Fibroblast of skin of abdomen (primary cell): ENCODE measurements at regions not wholly inside any gene's neighbourhood (a gene's known extent, or its start where the extent isn't known, plus 50 kb on each side); places are given as distances from the start of the nearest gene placed in this dataset.
"Not testable (repeated sequence)": the region's sequence is repeated elsewhere in the genome, so short reads cannot be mapped to it uniquely, and the experiment has no call there.

Experiments
- DNase-seq: peaks from one replicate; pipeline ENCODE4 v3.0.0-alpha.2; 2013

DNA sequence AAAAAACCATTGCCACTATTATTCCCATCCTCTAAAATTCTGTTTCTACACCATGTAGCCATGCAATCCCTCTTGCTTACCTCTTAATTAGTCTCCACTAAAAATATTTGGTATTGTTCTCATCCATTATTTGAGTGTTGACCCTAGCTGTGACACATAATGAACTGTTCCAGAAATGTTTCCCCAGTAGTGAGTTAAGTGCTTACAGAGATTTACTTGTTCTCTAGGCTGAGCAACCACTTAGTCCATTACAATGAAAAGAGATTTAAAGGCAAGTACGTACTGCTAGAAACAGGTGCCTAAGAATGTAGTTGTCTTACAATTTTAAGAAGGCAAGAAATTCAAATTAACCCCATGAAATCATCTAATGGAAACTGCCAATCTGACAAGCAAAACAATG, 112.7 kb upstream of the PTPN13 start:
- DNase-seq, result no peak

DNA sequence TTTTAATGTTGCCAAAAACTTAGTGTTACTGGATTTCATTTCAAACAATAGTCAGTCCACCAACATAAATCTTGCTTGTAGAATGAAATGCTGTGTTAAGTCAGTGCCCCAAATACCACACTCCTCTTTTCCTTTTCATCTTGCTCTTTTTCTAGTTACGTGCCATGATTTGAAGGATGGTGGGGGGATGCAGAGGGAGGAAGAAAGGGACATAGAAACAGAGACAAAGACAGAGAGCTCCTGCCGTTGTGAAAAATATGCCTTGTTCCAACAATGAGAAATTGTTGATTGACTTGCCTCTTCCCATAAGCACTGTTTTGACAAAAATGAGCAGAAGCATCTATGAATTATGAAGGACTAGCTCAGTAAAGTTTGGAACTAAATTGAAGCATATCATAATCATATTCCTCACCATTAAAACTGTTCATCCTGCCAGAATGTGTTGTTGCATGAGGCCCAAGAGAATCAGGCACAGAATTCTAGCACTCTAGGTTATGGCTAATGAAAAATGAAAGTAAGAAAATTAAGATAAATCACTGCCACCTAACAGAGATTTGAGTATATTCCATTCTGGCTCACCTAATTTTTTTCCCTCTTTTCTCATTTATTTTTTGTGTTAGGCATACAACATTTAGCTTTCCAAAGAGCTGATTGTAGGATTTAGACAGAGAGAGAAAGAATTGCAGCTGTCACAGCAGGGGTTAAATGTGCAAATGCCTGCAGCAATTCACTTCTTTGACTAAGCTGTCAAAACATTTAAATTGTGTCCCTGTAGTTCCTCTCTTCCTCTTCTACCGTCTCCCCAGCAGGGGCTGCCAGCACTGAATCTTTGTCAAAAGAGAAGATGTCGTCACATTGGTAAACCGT, 111.6 kb upstream of the PTPN13 start:
- DNase-seq, result peak; percentile 26

DNA sequence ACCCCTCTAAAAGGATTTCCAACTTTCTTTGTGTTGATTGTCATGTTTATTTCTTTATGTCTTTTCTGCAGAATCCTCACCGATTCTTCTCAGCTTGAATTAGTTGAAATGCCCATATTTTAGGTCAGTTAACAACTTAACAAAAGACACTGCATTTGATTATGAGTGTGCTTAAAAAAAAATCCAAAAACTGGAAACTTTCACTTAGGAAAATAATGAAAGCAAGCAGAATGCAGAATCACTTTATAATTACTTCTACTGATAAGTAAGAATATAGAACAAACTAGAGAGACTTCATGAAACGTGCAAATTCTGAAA, 111.0 kb upstream of the PTPN13 start:
- no peak for DNase-seq

DNA sequence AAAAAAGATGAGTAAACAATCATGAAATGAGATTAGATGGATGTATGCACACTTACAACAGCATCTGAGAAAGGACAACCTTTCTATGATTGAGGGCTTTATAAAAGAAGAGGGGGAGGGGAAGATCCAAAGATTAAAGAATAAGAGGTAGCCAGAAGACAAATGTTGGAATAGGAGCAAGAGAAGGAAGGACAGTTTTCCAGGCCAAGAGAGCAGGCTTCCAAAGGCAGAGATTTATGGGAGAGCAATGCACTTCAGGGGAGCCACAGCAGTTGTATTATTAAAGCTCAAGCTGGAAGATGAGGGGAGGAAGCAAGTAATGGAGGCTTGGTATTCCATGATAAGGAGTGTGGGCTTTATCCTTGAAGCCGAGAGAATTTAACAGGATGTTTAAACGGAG, 110.3 kb upstream of the PTPN13 start:
- no peak for DNase-seq

DNA sequence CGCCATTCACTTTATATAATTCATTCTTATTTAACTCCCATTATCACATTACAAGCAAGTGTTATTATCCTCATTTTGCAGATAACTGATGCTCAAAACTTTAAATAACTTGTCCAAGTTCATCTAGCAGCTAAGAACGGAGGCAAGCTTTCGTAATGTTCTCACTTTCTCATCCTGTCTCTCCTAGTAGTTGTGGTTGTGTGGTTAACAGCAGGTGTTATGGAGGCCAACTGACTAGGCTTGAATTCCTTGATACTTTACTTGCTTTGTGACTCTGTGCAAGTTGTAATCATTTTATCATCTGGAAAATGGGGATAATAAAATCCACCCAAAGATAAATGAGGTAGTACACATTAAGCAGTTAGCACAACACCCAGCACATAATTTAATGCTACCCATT, 109.9 kb upstream of the PTPN13 start:
- DNase-seq, result no peak

DNA sequence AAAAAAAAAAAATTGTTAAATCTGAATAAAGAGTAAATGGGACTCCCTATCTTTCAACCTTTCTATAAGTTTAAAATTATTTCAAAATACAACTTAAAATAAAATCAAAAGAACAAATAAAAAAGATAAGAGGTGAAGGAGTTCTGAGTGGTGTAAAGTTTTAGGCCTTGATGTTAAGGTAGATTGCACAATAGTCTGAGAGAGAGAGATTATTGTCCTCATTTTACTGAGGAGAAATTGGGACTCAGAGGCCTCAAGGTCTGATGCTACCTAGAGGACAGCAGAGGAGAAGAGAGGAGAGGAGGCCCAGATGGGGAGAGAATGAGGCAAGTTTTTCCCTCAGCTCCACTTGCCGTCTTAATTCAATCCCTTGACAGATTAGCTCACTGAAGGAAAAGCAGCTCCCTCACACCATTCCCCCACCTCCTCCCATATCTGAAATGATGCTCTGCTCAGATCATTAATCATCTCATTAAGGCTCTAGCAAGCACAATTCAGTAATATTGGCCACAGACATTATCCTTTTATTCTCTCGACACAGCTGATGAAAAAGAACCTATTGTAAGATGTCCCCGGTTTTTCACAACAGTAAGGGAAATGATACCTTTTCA, 106.3 kb upstream of the PTPN13 start:
- DNase-seq, result no peak

DNA sequence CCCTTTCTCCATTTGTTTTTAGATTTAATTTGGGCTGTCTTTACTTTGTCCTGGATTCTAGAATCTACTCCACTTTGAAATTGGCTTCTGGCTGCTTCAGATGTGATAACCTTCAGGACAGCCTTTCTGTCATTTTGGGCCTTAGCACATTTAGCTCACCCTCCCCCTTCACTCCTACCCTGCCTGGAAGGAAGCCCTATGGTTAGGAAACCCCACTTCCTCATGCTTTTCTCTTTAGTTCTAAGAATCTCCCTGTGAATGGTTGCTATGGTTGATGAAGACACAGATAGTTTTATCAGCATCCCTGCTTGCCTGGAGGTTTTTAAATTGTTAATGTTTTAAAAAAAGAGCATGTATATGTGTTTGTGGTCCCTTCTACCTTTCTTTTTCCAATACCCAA, 100.7 kb upstream of the PTPN13 start:
- DNase-seq, result peak; percentile 44

DNA sequence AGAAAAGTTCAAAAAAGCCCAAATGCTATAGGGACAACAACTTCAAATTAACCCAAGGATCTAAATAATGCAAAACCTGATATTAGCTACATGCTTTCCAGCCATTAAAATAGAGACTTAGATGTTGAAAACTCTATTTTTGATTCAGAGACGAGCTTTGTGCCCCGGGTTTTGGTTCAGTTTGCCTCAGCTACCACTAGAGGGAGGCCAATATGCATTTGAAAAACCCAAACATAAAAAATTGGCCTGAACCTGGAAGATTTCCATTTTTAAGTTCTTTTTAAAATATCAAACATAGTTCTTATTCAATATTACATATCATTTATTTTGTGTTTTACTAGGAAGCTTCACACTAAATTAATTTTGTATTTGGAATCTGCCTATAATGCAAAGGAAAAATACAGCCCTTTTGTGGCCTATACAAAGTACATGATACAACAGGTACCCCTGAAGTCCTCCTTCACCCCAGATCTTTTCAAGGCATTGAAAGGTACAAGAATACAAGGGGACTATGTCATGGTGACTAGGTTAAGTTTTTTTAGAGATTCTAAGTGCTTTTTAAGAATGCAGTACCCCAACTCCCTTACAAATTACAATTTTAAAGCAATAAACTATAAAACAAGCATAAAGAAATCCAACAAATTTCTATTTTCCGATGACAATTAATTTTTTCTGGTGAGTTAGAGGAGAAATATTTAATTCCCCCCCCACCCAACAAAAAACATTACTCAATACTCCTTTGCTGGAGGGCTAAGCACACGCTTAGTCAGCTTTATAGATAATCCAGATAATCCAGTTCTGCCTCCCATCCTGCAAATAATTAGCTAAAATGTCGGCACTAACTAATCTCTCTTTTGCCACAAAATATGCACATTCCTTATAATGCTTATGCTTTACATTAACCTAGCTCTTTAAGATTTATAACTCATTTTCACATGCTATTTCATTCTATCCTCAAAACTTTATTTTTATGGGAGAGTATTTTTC, 97.7 kb upstream of the PTPN13 start:
- DNase-seq, result peak; percentile 87

DNA sequence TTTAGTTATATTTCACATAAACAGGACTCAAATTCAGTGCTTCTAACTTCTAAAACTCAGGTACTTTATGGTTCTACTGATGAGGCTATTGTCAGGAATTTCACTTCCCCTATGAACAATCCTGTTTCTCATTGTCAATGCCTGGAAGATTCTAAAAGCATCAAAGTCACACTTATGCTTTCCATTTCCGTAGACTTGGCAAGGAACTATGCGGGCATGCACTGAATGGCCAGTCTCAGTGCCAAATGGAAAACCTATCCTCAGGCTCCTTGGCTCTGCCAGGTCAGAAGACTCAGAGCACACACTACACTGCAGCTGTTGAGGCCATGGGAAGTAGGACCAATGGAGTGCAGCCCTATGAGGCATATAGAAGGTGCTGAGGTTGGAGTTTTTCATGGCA, 97.0 kb upstream of the PTPN13 start:
- DNase-seq, result peak; percentile 38

DNA sequence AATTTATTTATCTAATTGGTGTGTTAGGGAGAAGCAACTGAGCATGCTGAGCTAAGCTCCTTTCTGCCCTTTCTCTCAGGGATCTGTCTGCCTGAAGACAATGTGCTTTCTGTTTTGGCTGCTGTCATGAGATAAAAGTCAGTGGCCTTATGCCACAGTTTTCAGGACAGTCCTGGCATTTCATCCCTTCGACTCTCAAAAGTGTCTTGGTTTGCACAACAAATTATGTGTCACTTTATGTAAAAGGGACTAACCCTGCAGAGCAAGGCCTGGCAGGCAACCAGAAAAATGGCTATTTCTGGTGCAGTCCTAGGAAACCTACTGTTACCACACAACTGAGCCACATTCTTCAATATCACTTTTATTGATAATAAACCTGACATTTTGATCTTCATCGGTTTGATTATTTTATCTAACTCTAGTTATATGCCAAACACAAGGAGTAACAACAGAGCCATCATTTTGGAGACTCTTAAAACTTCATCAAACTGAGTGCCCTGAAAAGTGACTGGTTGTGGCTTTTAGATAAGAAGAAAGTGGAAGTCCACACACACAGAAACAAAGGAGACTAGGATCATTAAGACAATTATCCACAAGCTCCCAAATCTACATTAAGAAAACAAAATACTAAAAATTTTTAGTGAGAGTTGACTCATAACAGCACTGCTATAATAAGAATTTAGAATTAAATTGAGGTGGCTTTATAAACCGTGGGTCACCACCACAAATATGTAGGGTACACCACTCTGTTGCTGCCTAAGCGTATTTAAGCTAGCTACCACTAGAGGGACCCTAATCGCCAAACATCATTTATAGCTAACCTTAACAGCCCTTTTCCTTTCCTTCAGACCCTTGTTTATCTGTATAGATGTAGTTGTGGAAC, 95.9 kb upstream of the PTPN13 start:
- peak; percentile 78 for DNase-seq

DNA sequence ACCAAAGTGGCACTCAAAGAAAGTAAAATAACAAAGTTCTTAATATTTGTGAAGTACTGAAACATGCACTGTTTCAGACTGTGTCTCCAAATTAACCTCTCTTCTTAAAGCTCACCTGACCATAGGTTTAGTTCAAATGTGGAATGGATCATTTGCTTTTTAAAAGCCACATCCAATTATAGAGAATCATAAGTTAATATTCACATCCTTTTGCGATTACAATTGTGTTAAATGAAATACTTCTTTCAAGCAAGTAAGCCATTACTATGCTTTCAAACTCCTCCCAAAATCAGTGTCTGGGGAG, 95.3 kb upstream of the PTPN13 start:
- DNase-seq, result no peak

DNA sequence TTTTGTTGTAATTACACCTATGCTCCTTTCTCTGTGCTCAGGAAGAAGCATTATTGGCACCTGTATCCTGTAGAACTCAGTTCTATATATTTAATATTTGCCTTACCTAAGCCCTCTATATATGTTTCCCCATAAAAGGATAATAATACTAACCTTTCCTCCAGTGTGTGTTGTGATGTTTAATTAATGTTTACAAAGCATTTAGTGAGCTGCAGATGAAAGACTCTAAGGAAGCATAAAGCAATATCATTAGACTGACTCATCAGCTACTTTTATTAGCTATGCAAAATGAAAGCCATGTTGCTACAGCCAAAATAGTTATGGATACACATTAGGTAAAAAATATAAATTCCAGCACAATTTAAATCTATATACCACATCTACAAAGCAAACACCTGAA, 93.6 kb upstream of the PTPN13 start:
- no peak for DNase-seq

DNA sequence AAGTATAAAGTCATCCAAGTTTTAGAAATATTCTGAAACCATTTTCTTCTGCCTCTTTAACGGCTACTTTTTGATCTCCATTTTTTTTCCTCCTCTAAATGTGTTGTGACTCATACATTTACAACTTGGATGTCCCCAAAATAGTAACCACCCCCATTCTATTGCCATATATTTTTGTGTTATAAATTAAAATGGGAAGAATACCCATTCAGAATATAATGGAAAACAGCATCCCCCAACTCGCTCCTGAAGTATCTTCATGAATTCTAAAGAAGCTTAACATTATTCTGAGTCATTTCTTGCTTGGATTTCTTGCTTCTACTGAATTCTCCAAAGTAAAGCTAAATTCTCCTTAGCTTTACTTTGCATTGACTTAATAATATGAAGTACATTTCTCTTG, 92.0 kb upstream of the PTPN13 start:
- DNase-seq, result peak; percentile 35

DNA sequence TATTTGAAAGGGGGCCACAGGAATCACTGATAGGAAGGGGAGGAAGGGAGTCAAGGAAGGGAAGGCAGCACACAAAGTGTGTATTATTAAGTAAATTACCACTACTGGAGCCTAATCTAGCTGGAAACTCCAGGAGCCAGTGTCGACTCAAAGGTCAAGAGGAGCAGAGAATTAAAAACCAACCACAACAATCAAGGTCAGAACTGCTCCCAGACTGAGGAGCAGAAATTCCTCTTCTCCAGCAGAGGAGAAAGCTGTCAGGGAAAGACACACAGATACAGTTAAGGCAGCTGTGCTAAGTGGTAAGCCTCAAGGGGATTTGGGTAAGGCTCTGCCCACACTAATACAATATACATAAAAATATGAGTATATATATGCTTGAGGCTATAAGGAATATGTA, 87.5 kb upstream of the PTPN13 start:
- DNase-seq, result no peak

DNA sequence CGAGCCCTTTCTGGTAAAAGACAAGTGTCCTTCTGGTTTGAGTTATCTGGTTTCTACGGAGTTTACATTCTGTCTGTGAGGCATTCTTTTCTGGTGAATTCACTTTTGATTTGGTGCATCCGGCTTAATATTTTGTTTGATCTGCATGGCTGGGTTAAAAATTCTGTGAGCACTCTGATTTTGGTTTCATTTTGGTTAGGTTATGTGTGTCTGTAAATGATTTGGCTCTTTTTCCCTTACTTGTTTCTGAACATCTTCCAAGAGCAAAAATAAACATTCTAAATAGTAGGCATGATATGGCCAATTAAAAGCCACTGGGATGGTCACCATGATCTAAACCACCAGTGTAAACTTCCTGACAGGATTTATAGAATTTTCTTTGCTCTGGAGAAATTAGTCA, 85.7 kb upstream of the PTPN13 start:
- DNase-seq, result peak; percentile 87

DNA sequence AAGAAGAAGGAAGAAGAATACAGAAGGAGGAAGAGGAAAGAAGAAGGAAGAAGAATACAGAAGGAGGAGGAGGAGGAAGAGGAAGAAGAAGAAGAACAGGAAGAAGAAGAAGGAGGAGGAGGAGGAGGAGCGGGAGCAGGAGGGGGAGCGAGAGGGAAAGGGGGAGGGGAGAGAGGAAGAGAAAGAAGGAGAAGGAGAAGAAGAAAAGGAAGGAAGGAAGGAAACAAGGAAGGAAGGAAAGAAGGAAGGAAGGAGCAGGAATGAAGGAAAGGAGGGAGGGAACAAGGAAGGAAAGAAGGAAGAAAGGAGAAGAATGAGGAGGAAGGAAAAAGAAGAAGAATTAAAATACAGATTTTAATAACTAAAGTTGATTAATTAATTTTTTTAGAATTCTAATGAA, 82.5 kb upstream of the PTPN13 start:
- DNase-seq, result no peak

DNA sequence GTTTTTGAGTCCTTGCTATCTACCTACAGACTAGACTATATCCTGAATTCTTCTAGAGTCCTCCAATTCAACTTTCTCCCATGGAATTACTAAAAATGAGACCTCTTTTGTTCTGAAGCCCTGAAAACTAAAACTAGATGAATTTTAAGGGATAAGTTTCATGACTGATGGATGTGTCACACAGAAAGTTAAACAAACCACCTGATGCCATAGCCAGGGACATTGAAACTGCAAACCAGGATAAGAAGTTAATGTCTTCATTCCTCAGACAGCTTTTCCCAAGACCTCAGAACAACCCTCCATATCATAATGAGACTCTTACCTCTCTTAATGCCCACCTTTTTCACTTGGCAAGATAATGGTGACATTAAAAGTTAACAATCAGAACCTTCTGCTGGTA, 81.5 kb upstream of the PTPN13 start:
- no peak for DNase-seq

DNA sequence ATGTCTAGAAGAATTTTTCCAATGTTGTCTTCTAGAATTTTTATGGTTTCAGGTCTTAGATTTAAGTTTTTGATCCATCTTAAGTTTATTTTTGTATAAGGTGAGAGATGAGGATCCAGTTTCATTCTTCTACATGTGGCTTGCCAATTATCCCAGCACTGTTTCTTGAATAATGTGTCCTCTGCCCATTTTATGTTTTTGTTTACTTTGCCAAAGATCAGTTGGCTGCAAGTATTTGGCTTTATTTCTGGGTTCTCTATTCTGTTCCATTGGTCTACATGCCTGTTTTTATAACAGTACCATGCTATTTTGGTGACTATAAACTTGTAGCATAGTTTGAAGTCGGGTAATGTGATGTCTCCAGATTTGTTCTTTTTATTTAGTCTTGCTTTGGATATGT, 78.2 kb upstream of the PTPN13 start:
- not testable (repeated sequence) for DNase-seq

DNA sequence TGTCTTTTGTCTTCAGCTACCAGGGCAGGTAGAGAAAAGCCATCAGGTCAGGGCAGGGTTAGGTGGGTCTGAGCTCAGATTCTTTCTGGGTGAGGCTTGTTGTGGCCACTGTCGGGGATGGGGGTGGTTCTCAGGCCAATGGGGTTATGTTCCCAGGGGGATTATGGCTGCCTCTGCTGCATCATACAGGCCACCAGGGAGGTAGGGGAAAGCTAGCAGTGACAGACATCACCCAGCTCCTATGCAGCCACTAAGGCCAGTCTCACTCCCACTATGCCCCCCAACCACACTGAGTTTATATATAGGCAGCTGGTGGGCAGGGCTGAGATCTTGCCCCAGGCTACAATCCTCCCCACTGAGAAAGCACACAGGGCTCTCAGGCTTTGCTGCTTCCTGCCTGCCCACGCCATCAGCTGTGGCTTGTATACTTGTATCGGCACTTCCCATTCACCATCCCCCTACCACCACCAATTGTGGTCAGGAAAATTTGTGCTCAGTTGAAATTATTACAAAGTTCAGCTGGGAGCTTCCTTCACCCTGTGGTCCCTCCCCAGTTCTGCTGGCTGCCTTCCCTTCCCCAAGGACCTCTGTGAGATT, 72.6 kb upstream of the PTPN13 start:
- no peak for DNase-seq

DNA sequence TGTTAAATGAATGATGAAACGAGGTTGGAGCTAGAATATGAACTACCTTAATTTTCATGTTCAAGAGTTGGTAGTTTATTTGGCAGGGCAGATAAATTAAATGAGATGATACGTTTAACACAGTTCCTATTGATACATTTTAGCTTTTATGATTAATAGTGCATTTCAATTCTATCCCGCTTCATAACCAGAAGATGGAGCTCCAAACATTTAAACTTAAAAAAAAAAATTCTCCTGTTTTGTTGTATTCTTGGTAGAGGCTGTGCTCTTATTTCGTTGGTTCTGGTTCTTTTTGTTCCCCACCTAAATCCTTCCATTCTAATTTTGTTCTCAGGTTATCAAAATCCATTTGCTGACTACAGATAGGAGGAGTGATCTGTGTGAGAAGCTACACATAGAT, 71.8 kb upstream of the PTPN13 start:
- peak; percentile 16 for DNase-seq

DNA sequence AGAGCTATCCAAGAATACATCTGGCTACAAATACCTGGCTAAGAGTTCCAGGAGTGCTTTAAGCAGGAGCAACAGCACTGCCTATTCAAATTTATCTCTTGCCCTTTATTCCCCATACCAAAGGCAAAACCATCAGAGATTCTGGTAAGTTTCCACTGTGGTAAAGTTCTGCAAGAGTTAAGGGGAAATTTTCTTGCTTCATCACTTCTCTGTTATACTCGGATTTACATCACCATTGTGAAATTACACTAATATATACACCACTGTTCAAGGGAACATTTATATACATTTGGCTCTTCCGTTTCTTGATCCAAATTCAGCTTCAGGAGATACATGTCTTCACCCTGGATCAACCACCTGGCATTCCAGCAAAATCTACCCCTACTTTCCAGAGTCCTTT, 70.8 kb upstream of the PTPN13 start:
- no peak for DNase-seq

DNA sequence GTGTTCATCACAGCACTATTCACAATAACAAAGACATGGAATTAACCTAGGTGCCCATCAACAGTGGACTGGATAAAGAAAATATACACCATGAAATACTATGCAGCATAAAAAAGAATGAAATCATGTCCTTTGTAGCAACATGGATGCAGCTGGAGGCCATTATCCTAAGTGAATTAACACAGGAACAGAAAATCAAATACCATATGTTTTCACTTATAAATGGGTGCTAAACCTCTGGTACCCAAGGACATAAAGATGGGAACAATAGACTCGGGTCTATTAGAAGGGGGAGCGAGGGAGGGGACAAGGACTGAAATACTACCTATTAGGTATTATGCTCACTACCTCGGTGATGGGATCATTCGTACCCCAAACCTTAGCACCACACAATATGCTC, 66.4 kb upstream of the PTPN13 start:
- DNase-seq, result not testable (repeated sequence)
